ENCODE measurements at regions not wholly inside any gene's neighbourhood (a gene's known extent, or its start where the extent isn't known, plus 50 kb on each side); places are given as distances from the start of the nearest gene placed in this dataset.

DNA sequence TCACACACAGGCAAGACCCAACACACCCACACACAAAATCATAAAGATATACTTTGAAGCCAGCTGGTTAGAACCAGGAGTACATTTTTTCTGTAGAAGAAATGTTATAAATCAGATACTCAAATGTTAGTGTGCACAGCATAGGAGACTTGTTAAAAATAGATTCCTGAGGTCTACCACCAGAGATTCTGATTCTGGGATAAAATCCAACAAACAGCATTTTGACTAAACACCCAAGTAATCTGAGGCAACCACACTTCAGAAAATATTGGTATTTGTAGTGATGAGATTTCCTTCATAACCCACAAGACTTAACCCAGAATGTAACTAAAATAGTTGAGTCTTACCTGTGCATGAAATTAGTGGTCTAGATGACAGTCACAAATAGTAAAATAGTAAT is 301.8 kb downstream of the HNRNPD start:
- DNase-seq = no peak

DNA sequence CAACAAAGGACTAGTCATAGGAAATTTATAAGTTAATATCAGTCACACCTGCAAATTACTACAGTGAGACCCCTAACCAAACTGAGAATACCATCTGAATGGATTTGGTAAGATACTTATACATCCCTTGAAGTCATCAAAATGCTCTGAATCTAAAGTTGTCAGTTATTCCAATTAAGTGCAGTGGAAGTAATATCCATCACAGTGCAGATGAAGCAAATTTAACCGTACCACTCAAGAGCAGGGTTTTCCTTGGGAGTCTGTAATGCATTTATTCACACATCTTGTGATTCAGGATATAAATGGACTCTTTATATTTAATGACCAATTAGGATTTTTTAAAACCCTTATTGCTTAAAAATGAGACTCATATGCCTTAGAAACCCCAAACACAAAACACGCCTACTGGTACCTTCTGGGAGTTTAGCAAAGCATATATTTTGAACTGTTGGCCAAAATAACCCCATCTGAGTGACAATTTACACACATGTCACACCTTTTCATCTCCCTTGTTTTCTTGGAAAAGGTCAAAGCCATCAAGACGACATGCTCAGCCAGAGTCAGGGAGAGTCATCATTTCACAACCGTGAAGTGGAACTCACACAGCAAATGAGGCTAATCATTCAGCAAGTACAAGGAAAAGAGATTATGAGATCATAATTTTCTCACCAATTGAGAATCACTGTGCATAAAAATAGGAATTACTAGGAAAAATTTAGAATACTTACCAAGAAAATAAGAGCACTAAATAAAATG is 303.7 kb downstream of the HNRNPD start:
- no peak for DNase-seq

DNA sequence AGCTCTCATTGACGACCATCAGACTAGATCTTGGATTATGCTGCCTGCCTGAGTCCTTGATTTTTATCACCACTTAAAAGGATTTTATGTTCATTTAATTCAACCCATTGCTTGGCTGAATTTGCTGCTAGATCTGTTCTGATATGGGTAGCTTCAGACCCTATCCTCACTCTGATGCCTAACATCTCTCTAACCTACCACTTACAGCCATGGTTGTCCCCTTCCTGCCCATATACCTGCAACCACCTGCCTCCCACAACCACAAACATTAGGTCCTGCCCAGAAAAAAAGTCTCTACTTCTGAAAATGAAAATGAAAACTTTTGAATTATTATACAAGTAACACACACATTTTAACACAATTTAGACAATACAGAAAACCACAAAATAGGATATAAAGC is 310.8 kb downstream of the HNRNPD start:
- DNase-seq = no peak

DNA sequence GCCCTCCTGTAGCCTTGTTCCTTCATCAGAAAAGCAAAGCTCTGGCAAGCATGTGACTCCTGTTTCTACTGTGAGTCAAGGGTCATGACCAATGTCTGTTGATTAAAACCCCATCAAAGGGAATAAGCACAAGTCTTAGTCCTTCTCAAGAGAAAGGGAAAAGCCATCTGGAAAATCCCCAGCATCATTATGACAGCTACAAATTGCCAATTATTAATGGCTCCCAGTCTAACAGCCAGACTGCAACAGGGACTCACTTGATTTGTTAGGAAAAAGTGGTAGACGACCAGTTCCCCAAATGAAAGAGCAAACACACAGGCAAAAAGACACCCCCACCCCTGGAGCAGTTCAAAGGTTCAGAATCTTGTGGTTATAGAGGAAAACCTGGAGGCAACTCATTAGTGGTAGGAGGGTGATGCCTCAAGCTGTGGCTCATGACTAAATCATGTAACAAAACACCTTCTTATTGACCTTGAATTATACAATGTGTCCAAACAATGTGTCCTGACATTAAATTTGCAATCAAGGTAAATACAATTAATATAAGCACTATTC is 315.7 kb downstream of the HNRNPD start:
- DNase-seq = no peak

DNA sequence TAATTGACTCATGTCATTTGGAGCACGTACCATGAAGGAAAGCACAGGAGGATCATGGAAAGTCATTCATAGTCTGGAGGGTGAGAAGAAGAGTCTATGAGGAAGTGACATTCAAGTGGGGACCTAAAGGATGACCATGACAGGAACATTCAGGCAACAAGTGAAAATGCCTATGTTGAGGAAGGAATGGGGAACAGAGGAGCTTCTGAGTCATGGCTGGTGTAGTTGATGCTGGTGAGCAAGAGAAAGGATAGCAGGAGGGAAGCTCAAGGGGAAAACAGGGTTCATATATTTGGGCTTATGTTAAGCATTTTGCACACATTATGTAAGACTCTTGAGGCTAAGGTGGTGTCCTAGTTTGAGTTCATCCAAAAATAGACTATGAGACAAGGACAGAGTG is 318.6 kb downstream of the HNRNPD start:
- DNase-seq = no peak

DNA sequence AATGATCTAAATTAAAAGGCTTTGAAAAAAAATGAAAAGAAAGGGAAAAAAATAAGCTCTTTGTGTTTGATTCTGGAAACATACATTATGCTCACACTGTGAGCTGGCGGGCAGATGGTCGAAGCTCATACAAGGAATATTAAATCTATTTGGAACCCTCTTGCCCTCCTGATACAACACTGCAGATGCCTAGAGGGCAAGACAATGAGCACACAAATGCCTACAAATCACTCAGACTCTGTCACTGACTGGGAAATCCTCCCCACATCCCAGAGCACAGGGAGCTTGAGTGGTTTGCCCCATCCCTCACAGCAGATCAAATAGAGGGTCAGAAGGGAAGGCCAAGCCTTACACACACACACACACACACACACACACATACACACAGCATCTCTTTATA is 320.4 kb downstream of the HNRNPD start:
- DNase-seq = no peak

DNA sequence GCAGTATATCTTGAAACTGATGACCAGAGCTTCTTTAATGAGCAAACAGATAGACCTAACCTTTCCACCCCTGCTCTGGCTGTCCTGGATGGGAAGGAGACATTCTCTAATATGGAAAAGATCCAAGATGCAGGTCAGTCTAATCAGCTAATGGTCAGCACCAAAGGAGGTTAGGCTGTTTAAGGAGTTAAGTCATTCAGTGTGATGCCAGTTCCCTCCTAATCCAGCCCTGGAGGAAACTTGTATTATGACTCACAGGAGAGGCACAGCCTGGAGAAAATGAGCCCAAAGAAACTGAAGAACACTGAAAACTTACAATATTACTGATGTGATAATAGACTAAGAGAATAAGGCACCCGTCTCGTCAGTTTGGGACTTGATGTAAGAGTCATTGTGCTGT is 323.0 kb downstream of the HNRNPD start:
- DNase-seq = no peak

DNA sequence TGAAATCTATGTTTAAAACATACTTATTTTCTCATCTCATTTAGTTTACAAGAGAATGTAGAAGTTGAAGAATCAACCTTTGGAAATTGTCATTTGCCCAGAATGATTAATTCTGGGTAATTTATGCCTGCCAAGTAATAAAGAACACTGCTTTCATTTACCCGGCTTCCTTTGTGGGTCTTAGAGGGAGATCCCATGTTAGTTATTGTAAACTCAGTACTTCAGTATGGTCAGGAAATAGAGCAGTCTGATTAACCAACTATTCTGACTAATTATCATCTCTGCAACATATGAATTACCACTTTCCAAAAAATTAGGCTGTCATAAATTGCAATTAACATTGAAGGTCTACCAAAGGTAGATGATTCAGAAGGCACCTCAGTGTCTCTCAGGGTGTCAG is 324.5 kb downstream of the HNRNPD start:
- DNase-seq = peak; percentile 3

DNA sequence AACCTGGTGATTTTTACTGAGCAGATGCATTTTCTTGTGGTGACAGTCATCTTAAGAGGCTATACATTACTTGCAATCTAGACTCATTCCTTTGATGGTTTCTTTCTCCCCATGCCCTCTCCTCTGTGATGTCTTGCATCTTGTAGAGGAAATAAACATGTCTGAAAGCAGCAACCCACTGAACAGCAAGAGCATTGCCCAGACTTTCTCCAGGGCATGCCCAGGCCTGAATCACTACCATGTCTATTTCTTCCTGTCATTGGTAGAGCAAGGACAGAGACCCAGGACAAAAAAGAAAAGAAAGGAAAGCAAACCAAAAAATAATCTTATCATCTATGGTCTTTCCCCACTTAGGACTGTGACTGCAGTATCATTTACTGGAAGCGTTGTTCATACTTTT is 326.1 kb downstream of the HNRNPD start:
- no peak for DNase-seq

DNA sequence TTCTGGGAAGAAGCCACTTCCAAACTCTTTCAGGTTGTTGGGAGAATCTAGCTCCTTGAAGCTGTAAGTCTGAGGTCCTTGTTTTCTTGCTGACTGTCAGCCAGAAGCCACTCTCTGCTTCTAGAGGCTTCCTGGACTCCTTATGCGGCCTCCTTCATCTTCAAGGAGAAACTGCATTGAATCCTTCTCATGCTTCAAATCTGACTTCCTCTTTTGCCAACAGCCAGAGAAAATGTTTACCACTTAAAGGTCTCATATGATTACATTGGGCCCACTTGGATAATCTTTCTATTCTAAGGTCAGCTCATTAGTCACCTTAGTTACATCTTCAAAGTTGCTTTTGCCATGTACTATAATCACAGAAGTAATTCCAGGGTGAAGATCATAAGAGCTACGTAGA is 327.0 kb downstream of the HNRNPD start:
- no peak for DNase-seq

DNA sequence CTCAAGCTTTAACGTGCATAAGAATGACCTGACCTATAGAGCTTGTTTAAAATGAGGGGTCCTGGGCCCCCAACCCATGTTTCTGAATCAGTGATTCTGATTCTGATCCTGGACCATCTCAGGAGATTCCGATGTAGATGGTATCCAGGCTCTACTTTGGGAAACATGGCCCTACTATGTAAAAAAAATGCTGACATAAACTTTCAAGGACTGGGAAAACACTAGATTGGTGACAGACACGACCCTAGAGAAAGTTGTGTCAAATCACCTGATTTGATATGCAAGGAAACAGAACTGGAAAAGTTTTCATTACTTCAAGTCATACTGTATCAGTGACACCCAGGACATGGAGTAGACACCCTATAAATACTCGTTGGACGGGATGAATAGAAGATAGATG is 328.5 kb downstream of the HNRNPD start:
- no peak for DNase-seq

DNA sequence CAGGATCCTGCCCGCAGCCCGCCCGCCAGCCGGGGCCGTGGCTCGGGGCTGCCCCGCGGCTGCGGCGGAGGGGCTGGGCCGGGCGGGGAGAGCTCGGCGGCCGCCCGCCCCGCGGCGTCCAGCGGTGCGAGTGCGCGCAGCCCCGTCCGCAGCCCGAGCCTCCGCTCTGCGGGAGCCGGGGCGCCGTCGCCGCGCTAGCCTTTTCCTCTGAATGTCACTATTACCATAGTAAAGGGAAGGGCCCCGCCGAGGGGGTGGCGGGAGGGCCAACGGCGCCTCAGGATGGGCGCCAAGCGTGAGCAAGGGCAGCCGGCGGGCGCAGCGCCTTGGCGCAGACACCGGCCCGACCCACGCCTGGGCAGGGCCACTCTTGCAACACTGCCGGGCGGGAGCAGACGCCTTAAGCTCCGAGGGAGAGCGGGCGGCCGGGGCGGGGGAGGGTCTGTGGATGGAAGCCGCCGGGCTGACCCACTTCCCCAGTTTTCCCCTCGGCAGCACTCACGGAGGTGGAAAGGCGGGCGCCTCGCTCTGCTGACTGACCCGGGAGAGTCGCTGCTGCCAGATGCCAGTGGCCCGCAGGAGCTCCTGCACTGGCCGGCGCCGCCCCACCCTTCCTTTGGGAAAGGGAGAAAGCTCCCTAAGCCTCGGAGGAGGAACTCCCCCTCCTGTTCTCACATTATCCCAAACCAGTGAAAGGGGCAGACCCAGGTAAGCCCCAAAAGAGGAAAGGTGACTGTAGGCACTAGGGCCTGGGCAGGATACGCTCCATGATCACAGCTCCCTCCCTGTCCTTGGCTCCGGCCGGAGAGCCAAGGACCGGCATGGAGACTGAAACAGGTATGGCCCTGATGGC is 329.4 kb downstream of the HNRNPD start:
- DNase-seq = no peak

DNA sequence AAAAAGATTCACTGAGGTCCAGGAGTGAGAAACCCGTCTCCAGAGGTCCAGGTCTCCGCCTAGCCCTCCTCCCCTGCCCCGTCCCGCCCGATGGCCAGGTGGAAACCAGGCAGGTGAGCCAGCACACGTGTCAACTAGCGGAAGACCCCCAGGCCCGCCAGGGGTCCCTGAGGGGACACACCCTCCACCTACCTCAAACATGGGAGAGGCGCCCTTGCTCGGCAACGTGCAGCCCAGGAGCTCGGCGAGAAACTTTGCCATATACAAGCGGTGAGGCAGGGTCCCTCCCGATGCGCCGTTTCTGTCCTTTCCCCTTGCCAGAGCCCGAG is 330.0 kb downstream of the HNRNPD start:
- DNase-seq = no peak

DNA sequence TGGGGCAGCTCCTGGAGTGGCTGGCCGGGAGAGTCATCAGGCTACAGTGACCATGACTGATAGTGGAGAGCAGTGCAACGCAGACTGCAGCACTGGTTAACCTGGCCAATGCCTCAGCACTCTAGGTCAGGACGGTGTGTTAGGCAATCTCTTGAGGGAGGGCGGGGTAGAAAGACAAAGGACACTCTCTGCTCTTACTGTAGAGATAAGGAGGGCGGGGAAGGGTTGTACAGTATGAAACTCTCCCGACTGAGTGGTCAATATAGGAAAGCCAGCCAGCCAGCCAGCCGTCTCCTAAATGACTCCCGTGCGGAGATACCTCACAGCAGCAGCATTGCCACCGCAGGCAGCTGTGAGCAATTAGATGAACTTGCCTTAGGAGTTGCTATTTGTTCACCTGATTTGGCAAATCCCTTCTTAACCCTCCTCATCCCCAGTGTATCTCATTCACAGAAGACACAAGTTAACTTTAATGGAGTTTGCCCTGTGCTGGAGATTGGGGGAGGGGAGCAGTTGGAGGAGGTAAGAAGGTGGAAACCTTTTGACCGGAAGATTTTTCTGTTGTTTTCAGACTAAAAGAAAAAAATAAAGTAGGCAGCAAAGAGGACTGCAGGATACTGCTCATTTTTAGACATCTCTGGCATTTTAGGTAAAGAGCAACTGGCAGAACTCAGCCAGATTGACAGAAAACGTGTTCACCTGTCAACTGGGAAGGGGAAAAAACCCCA is 330.5 kb downstream of the HNRNPD start:
- no peak for DNase-seq

DNA sequence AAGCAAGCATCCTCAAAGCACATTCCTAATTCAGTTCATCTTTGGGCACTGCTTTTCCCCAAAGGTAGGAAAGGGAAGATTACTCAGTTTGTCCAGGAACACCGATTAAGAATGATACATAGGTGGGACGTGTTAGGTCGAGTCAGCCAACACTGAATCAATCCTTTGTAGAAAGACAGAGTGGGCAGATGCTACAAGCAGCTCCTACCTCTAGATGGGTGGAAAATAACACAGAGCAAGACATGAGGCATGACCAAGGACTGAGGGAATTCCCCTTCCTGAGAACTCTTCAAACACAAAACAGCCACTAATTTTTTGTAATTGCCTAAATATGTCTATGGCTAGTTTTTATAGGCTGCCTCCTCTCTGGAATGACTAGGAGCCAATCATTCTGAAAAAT is 331.7 kb downstream of the HNRNPD start:
- no peak for DNase-seq

DNA sequence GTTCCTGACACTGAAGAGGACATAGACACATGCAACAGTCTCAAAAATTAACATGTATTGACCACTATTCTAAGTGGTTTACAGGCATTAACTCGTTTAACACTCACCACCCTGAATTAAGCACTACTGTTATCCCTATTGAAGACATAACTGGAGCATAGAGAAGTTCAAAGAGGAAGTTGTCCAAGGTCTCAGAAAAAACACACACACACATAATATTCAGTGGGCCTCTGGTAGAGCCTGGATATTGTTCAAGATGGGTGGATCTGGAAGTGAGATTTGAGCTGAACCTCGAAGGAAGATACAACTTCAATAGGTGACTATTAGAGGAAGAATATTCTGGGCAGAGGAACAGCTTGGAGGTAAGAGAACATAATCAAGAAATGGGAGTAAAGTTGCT is 334.9 kb downstream of the HNRNPD start:
- DNase-seq = no peak

DNA sequence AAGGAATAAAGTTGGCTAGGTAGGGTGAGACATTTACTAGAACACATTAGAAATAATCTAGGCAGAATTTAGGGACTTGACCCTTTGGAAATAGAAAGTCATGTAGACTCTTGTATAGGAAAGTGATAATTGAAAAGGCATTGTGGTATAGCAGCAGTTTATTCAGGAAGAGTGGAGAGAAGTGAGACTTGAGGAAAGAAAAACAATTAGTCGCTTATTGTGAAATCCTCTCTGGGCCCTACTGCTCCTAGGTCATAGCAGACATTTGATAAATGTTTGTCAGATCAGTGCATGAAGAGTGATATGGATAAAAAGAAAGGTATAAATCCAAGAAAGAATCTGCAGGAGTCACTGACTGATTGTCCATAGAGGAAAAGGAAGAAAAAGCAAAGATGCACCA is 337.6 kb downstream of the HNRNPD start:
- DNase-seq = no peak

DNA sequence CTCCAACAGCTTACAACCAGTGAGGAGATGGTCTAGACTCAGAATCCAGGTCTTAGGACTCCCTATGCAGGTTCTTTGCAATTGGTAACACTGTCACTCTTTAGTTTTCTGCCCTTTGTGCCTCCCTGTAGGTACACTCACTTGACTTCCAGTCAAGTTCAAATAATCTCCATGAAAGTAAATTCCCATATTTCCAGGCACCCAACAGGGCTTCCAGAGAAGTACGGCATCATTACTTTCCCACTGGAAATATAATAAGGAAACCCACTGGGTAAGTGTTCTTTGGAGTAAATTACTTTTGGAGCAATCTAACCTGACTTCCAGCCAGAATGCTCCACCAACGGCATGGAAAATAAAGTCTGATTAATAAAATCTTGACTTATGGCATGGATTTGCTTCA is 338.9 kb downstream of the HNRNPD start:
- DNase-seq = no peak

DNA sequence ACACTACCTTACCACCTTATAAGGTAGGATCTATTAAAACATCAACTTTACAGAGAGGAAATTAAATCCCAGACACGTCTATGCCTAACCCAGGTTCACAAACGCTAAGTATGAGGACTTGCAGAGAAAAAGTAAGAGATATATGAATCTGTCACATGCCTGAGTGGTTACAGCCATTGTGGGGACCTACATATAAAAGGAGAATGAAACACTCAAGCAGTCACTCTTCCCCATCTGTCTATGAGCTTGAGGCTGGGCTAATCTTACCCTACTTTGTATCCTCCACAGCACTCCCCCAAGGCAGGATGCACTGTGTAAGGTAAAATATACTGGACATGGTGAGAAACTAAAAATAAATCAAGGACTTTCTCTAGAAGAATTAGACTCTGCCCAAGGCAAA is 339.9 kb downstream of the HNRNPD start:
- no peak for DNase-seq

DNA sequence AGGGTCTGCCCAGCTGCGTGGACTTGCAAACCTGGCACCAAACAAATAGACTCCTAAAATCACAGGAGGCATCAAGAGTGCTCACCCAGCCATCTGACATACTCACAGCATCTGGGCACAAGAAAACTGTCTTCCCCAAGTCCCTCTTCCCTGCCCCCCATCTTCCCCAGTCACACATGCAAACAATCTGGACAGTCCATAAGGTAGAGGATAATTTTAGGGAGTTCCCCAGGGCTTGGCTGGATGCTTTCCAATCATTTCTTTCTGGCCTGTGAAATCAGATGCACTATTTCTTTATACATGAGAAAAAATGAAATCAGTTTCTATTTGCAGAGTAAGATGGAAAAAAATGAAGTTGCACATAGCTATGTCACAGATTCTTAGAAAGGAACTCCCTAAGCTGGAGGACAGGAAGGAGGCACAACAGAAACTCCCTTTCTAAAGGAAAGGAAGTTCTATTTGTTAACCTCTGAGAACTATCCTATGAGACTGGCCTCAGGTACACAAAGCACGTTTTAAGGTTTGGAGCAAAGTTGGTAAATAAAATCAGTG is 342.3 kb downstream of the HNRNPD start:
- DNase-seq = no peak

DNA sequence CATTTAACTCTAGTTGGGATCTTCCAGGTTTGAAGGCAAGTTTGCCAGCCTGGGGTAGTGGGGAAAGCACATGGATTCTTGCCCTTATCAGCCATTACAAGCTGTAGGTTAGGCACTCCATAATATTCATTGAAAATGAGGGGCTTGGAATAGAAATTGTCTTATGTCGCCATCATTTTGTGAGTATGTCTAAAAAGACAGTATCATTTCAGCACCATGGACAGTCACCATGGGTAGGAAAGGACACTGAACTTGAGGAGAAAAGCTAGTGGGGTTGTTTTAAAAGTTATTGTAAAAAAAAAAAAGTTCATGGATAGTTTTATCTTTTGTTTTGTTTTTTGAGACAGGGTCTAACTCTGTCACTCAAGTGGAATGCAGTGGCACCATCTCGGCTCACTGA is 356.1 kb downstream of the HNRNPD start:
- DNase-seq = peak; percentile 3

DNA sequence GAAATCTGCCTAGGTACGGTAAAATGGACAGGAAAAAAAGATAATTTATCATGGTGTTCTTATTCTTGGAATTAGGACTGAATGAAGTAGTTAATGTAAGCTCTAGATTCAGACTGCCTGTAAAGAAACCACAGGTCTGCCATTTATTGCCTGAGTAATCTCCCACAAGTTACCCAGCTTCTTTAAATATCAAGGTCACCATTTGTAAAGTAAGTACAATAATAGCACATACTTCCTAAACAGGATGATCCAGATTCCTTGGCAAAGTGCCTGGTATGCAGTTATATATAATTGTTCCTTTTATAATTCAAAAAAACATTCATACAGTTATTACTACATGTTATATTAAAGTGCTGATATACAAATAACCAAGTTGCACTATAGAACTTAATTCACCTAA is 368.6 kb downstream of the HNRNPD start:
- DNase-seq = no peak

DNA sequence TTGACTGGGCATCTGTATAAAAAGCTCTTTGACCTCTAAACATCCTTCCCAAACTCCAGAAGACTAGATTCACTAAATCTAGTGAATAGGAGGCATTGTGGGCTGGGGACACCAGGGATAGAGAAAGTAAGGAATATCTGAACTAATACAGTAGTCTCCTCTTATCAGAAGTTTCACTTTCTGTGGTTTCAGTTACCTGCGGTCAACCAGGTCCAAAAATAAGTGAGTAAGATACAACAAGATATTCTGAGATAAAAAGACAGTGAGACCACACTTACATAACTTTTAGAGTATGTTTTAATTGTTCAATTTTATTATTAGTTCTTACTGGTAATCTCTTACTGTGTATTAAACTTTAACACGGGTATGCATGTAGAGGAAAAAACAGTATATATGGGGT is 376.5 kb downstream of the HNRNPD start:
- no peak for DNase-seq
